Thyroid gland (tissue), 4 donors: ENCODE measurements at regions not wholly inside any gene's neighbourhood (a gene's known extent, or its start where the extent isn't known, plus 50 kb on each side); places are given as distances from the start of the nearest gene placed in this dataset.

ENCODE experiments used
- DNase-seq, 2 donors: peaks; one replicate each; pipeline ENCODE4 v3.0.0-alpha.2; 2019
- H3K27ac ChIP-seq, 3 donors: fragments of 200-600 bp; sonication (generic); 1 replicate in 2 of 3; 2 replicates in 1 of 3; pipeline ENCODE4 v1.5.1; 2016 to 2019; ENCODE audit warnings: mild to moderate bottlenecking in 1 of 3, moderate library complexity in 1 of 3
- H3K27me3 ChIP-seq: fragments of 200-600 bp; sonication (generic); one replicate; pipeline ENCODE4 v1.5.1; 2019
- H3K36me3 ChIP-seq, 2 donors: fragments of 200-600 bp; sonication (generic); one replicate each; pipeline ENCODE4 v1.5.1; 2016 to 2019
- H3K4me1 ChIP-seq, 2 donors: fragments of 200-600 bp; sonication (generic); one replicate each; pipeline ENCODE4 v1.5.1; 2017 to 2019
- H3K4me3 ChIP-seq, 3 donors: fragments of 200-600 bp; sonication (generic); replicated peaks in 1 of 3; 1 replicate in 2 of 3; 2 replicates in 1 of 3; pipeline ENCODE4 v1.5.1; 2016; ENCODE audit warnings: mild to moderate bottlenecking in 1 of 3
- H3K9me3 ChIP-seq: fragments of 200-600 bp; sonication (generic); one replicate; pipeline ENCODE4 v1.5.1; 2017
- CTCF ChIP-seq, 6 experiments: fragments of 200-600 bp in 3 of 6; fragments of 450-650 bp in 3 of 6; sonication (generic) in 3 of 6; IDR thresholded peaks; one replicate each; pipeline ENCODE4 v1.5.1; 2016 to 2019; ENCODE audit warnings: antibody characterized with exemption in 6 of 6, mild to moderate bottlenecking in 2 of 6, inconsistent platforms in 1 of 6, moderate library complexity in 1 of 6
- POLR2A ChIP-seq, 2 donors: fragments of 450-650 bp; IDR thresholded peaks; one replicate each; pipeline ENCODE4 v1.6.1; 2017; ENCODE audit warnings: antibody characterized with exemption in 2 of 2, mild to moderate bottlenecking in 2 of 2, moderate library complexity in 1 of 2
- WGBS, 2 donors: methylation state at CpG; one replicate each; pipeline ENCODE4 v1.1.5; 2017; 5-methylcytosine and 5-hydroxymethylcytosine counted together
- intact Hi-C: fragments of 100-400 bp; cut with DNase I; formaldehyde crosslinking; loops from one replicate; pipeline ENCODE4 v1.15.1; 2023

GRCh38 chr9:1207686-1208085, 157.5 kb downstream of the DMRT2 start:
- H3K4me1 ChIP-seq = peaks cover 3 to 8% of the 10 kb centered on the region in 2 donors
- no peaks in the 10 kb centered on the region for H3K9me3 ChIP-seq
- no peak for DNase-seq
- H3K36me3 ChIP-seq = no peaks in the 10 kb centered on the region
- no peaks in the 10 kb centered on the region for H3K27me3 ChIP-seq
- no peak for TF ChIP-seq POLR2A (IDR thresholded peaks at IDR 0.05)
- TF ChIP-seq CTCF (IDR thresholded peaks at IDR 0.05) = no peak
- H3K4me3 ChIP-seq = no peak overlapping the region
- H3K27ac ChIP-seq = no peak overlapping the region
- intact Hi-C loops = no loop called here
- 86 to 94% methylated on average over 3 of the region's 3 CpGs for WGBS, 2 donors

- H3K27me3 ChIP-seq = no peaks in the 10 kb centered on the region
- no peaks in the 10 kb centered on the region for H3K36me3 ChIP-seq
- H3K27ac ChIP-seq = no peak overlapping the region
- intact Hi-C loops = no loop called here
- no peaks in the 10 kb centered on the region for H3K9me3 ChIP-seq
- WGBS, 2 donors = 85 to 90% methylated on average over 2 of the region's 2 CpGs
- no peak overlapping the region for H3K4me3 ChIP-seq
- no peak for TF ChIP-seq CTCF (IDR thresholded peaks at IDR 0.05)
- no peak for TF ChIP-seq POLR2A (IDR thresholded peaks at IDR 0.05)
- peaks cover 0 to 3% of the 10 kb centered on the region in 2 donors for H3K4me1 ChIP-seq
- DNase-seq = no peak
These were observed 158.0 kb downstream of the DMRT2 start for GRCh38 chr9:1208157-1208556.

DNA sequence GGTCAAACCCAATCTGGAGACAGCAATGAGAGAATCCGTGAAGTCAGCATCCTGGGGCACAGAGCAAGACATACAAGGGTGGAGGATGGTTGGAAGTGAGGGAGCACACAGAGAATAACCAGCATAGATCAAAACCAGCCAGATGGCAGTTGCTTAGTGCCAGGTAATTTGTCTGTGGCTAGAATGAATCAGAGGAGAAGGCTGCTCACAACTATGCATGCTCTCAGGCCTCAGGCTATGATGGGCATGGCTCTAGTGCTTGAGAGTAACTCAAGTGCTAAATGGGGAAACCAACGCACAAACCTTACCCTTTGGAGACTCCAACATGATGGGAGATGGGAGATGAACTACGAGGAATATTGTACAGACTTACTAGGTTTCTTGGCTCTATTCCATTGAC, 160.8 kb downstream of the DMRT2 start:
- no peak for DNase-seq
- intact Hi-C loops = no loop called here
- Histone ChIP-seq H3K27ac (no peak overlapping the region), H3K9me3 (no peaks in the 10 kb centered on the region), H3K4me3 (no peak overlapping the region), H3K27me3 (no peaks in the 10 kb centered on the region), H3K36me3 (no peaks in the 10 kb centered on the region), H3K4me1 (no peaks in the 10 kb centered on the region)
- 83 to 87% methylated on average over 3 of the region's 3 CpGs for WGBS, 2 donors
- TF ChIP-seq CTCF (IDR thresholded peaks at IDR 0.05) (no peak), POLR2A (IDR thresholded peaks at IDR 0.05) (no peak)

DNA sequence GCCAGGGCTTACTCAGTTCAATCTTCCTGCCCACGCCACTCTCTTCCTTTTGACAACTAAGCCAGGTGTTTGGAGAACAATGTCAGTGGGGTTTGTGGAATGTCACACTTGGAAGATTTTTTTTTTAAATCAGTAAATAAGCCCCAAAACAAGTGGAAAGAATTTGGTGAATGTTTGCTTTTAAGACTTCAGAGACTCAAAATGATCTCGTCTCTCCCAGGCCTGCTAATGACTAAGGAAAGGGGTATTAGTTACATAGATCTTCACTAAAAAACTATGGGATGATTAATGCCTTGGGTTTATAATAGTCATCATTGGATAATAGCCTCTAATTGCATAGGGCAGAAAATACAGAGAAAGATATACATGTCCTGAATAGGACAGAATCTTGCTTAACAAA, 166.4 kb downstream of the DMRT2 start:
- 74 to 83% methylated on average over 2 of the region's 2 CpGs for WGBS, 2 donors
- intact Hi-C loops = no loop called here
- H3K36me3 ChIP-seq = no peaks in the 10 kb centered on the region
- no peaks in the 10 kb centered on the region for H3K9me3 ChIP-seq
- no peak for DNase-seq
- no peak overlapping the region for H3K27ac ChIP-seq
- H3K27me3 ChIP-seq = no peaks in the 10 kb centered on the region
- TF ChIP-seq POLR2A (IDR thresholded peaks at IDR 0.05) (no peak), CTCF (IDR thresholded peaks at IDR 0.05) (no peak)
- no peaks in the 10 kb centered on the region for H3K4me1 ChIP-seq
- no peak overlapping the region for H3K4me3 ChIP-seq

- no peak for DNase-seq
- H3K27ac ChIP-seq = no peak overlapping the region
- no peaks in the 10 kb centered on the region for H3K4me1 ChIP-seq
- no peaks in the 10 kb centered on the region for H3K9me3 ChIP-seq
- 53 to 68% methylated on average over 5 of the region's 5 CpGs for WGBS, 2 donors
- no peaks in the 10 kb centered on the region for H3K27me3 ChIP-seq
- TF ChIP-seq CTCF (IDR thresholded peaks at IDR 0.05) = no peak
- TF ChIP-seq POLR2A (IDR thresholded peaks at IDR 0.05) = no peak
- no peak overlapping the region for H3K4me3 ChIP-seq
- no peaks in the 10 kb centered on the region for H3K36me3 ChIP-seq
- intact Hi-C loops = no loop called here
These were observed 166.9 kb downstream of the DMRT2 start for GRCh38 chr9:1217076-1217475.
